GM18507 (cell line): ENCODE measurements at regions not wholly inside any gene's neighbourhood (a gene's known extent, or its start where the extent isn't known, plus 50 kb on each side); places are given as distances from the start of the nearest gene placed in this dataset.

ENCODE experiments used
- DNase-seq: peaks from one replicate; pipeline ENCODE4 v3.0.0; 2011; ENCODE audit warnings: low read depth; ENCODE audit not compliant: insufficient read length; ENCODE audit errors: extremely low spot score
- FAIRE-seq: peaks from 2 replicates; lab custom pipeline; 2011; peaks lifted over from hg19 to GRCh38; lab: Jason Lieb, UNC

GRCh38 chr15:96106181-96106580 is 224.3 kb upstream of the NR2F2 start:
- no peak for FAIRE-seq
- DNase-seq: no peak

DNA sequence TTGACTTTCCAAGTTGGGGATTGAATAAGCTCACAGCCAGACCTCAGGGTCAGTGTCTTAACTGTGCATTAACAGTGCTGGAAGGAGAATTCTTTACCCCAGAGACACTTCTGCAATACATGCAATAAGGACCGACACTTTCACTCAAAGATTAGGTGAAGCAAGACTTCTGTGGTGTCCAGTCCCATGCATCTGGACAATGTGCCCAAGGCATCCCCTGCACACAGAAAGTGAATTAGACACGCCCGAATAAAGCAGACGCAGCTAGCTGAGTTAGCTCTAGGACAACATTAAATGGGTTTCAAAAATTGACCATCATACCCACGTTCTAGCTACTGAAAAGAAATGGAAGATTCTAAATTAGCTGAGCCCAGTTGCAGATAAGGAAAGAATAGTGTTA is 223.9 kb upstream of the NR2F2 start:
- FAIRE-seq: no peak
- DNase-seq: no peak

GRCh38 chr15:96107916-96108315 is 222.6 kb upstream of the NR2F2 start:
- FAIRE-seq: no peak
- no peak for DNase-seq

DNA sequence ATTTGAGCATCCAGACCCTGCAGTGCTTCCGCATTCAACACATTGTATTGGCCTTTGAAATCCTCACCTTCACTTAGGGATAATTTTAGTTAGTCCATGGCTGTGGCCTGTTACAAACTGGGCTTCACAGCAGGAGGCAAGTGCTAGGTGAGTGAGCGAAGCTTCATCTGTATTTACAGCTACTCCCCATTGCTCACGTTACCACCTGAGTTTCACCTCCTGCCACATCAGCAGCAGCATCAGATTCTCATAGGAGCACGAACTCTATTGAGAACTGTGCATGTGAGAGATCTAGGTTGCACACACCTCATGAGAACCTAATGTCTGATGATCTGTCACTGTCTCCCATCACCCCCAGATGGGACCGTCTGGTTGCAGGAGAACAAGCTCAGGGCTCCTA is 222.1 kb upstream of the NR2F2 start:
- DNase-seq (no peak), FAIRE-seq (no peak)

GRCh38 chr15:96109820-96110219 is 220.7 kb upstream of the NR2F2 start:
- FAIRE-seq: no peak
- no peak for DNase-seq

DNA sequence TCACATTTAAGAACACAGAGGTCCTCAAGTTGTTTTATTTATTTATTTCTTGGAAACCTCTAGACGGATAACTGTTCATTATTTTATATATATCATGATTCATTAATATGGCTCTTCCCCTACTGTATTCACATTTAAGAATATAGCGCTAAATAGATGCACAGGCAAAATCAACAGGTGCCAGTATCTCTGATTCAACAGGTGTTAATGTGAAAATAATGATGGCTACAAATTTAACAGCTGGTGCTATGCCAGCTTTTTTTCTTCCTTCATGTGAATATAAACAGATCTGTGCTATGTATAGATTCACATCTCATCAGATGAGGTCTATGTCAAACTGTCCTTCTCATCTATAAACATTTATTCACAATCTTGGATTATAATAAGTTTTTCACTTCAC is 218.5 kb upstream of the NR2F2 start:
- DNase-seq: no peak
- FAIRE-seq: no peak

- DNase-seq: no peak
- no peak for FAIRE-seq
Observed at GRCh38 chr15:96115642-96116041, 214.9 kb upstream of the NR2F2 start.

GRCh38 chr15:96117270-96117669 is 213.2 kb upstream of the NR2F2 start:
- FAIRE-seq (no peak), DNase-seq (no peak)

GRCh38 chr15:96119734-96120133 is 210.8 kb upstream of the NR2F2 start:
- no peak for FAIRE-seq

GRCh38 chr15:96121086-96121920 is 209.2 kb upstream of the NR2F2 start:
- no peak for DNase-seq
- FAIRE-seq: no peak

More at GRCh38 chr15:96119734-96120133, 210.8 kb upstream of the NR2F2 start:
- DNase-seq: no peak

GRCh38 chr15:96122077-96123027 is 208.1 kb upstream of the NR2F2 start:
- FAIRE-seq: no peak
- DNase-seq: no peak

DNA sequence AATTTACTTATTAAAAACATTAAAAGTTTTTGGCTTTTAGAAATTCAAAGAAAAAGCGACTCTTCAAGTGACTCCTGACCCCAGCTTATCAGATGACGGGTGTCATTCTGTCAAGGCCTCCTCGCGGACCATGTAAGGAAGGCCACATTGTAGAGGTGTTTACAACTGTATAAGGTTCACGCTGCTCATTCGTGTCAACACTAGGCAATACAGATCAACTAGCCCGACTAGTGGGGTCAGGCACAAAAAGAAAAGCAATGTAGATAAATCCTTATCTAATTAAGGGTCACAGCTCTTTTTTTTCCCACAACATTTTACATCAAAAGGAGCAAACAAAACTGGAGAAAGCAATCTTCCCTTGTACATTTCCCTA is 207.5 kb upstream of the NR2F2 start:
- FAIRE-seq (no peak), DNase-seq (no peak)

- no peak for FAIRE-seq
- DNase-seq: no peak
Observed at GRCh38 chr15:96123630-96124187, 206.8 kb upstream of the NR2F2 start.

DNA sequence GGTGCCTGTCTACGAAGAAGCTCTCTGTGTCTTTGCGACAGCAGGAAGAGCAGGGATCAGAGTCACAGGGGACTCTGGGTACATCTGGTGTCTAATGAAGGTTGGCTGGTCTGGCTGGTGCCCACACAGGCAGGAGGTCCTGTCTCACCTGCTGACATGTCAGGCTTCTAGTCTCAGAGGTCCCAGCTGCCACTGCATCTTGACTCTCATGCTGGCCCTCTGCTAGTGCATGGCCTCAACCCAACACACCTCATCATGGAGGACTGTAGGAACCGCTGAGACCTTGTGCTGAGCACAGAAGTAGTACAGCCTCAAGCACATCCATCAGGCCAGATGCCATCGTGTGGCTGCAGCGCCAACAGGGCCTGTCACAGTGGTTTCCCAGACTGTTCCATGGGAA is 206.1 kb upstream of the NR2F2 start:
- FAIRE-seq: no peak

DNA sequence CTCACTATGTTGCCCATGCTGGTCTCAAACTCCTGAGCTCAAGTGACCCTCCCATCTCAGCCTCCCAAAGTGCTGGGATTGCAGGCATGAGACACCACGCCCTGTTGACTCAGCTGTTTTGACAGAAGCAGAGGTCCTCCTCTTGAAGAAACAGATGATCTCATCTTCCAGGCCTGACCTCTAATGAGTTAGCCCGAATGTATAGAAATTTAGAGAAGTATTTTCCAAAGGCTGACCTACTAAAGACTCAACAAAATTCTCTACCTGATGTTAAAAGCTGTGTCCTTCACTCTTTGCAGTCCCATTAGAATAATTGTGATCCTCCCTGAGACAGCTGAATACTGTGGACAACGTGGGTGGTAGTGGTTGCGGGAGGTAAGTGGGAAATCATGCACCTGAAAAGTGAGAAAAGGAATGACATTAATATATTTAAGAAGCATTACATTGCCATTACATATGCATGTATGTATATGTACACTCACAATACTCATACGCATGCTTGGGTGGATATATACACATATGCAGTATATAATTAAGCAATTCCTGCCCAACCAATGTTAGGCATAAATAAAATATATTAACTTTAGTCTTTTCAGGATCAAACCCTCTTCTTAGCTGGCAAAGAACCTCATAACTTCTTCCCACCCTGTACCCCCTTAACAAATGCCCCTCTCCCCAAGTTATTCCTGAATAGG is 204.6 kb upstream of the NR2F2 start:
- DNase-seq (no peak), FAIRE-seq (no peak)

More for the DNA sequence above, 206.1 kb upstream of the NR2F2 start:
- no peak for DNase-seq

DNA sequence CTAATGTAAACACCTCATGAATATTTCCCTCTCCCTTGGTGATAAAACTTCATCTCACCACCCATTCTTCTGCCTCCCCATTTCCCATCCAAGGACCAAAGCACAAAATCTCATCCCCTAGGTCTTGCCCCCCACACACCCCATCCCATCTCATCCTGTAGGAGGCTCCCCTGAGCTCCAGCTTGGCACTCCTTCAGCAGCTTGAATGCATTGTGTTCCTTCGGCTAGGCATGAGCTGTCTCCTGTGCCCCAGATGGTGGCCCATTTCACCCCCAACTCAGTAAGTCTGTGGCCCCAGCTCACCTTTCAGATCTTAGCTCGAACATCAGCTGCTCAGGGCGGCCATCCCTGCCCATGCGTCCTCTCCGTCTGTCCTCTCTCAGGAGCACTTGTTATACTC is 203.6 kb upstream of the NR2F2 start:
- FAIRE-seq: no peak
- DNase-seq: no peak

GRCh38 chr15:96130734-96131133 is 199.8 kb upstream of the NR2F2 start:
- no peak for DNase-seq
- FAIRE-seq: no peak

- DNase-seq (no peak), FAIRE-seq (no peak)
Observed at GRCh38 chr15:96132126-96132525, 198.4 kb upstream of the NR2F2 start.

DNA sequence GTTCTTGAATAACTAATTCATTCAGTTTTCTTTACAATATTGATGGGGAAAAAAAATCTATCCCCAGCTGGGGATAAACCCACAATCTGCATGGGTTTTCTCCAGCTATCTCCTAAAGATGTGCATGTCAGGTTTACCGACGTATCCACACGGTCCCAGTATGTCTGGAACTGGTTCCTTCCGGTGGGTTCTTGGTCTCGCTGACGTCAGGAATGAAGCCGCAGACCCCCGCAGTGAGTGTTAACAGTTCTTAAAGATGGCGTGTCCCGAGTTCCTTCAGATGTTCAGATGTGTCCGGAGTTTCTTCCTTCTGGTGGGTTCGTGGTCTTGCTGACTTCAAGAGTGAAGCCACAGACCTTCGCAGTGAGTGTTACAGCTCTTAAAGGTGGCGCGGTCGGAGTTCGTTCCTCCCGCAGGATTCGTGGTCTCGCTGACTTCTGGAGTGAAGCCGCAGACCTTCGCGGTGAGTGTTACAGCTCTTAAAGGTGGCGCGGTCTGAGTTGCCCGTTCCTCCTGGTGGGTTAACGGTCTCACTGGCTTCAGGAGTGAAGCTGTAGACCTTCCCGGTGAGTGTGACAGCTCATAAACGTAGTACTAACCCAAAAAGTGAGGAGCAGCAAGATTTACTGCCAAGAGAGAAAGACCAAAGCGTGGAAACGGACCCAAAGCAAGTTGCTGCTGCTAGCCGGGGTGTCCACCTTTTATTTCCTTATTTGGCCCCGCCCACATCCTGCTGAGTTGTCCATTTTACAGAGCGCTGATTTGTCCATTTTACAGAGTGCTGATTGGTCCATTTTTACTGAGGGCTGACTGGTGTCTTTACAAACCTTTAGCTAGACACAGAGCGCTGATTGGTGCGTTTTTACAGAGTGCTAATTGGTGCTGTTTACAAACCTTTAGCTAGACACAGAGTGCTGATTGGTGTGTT is 195.1 kb upstream of the NR2F2 start:
- no peak for FAIRE-seq
- no peak for DNase-seq
